Natural killer cell (primary cell): ENCODE measurements at regions not wholly inside any gene's neighbourhood (a gene's known extent, or its start where the extent isn't known, plus 50 kb on each side); places are given as distances from the start of the nearest gene placed in this dataset.

Experiments used
- ATAC-seq, 3 donors: fragments of 150-1000 bp in 2 of 3; fragments of 200-7000 bp in 1 of 3; cut with Tn5 transposase; 1 replicate in 1 of 3; 2 replicates in 2 of 3; pipeline ENCODE4 v1.10.0; 2021; ENCODE audit warnings: mild to moderate bottlenecking in 2 of 3, moderate library complexity in 2 of 3
- DNase-seq, 2 donors: peaks; one replicate each; pipeline versions ENCODE4 v3.0.0 to v3.0.0-alpha.2; 2013 to 2021; ENCODE audit warnings: mixed read lengths in 1 of 2
- H3K27ac ChIP-seq: one replicate; pipeline ENCODE4 v1.5.1; 2013; ENCODE audit warnings: mild to moderate bottlenecking, low read length
- H3K27me3 ChIP-seq: one replicate; pipeline ENCODE4 v1.6.1; 2013; ENCODE audit warnings: low read length; ENCODE audit not compliant: control insufficient read depth, insufficient read depth
- H3K36me3 ChIP-seq: one replicate; pipeline ENCODE4 v1.6.1; 2013; ENCODE audit warnings: low read length; ENCODE audit not compliant: control insufficient read depth, insufficient read depth
- H3K4me1 ChIP-seq: one replicate; pipeline ENCODE4 v1.6.1; 2013; ENCODE audit warnings: low read length; ENCODE audit not compliant: control insufficient read depth, insufficient read depth
- H3K4me3 ChIP-seq: one replicate; pipeline ENCODE4 v1.5.1; 2013; ENCODE audit warnings: low read length
- H3K9me3 ChIP-seq: one replicate; pipeline ENCODE4 v1.6.1; 2013; ENCODE audit warnings: low read length; ENCODE audit not compliant: control insufficient read depth, insufficient read depth
- H3K27ac Mint-ChIP-seq, 2 donors: one replicate each; pipeline ENCODE4 v1.8.0; 2022; ENCODE audit warnings: mild to moderate bottlenecking in 2 of 2, mixed read lengths in 2 of 2, moderate library complexity in 1 of 2
- H3K27me3 Mint-ChIP-seq, 2 donors: one replicate each; pipeline ENCODE4 v1.8.0; 2022; ENCODE audit warnings: low read depth in 2 of 2, mixed read lengths in 2 of 2
- H3K36me3 Mint-ChIP-seq: one replicate; pipeline ENCODE4 v1.8.0; 2022; ENCODE audit warnings: mixed read lengths
- H3K4me1 Mint-ChIP-seq, 2 donors: one replicate each; pipeline ENCODE4 v1.8.0; 2022; ENCODE audit warnings: mixed read lengths in 2 of 2
- H3K4me3 Mint-ChIP-seq: one replicate; pipeline ENCODE4 v1.8.0; 2022; ENCODE audit warnings: mild to moderate bottlenecking, moderate library complexity, mixed read lengths
- H3K9me3 Mint-ChIP-seq, 2 donors: one replicate each; pipeline ENCODE4 v1.8.0; 2022; ENCODE audit warnings: mixed read lengths in 2 of 2
- CTCF ChIP-seq: fragments of 200-600 bp; IDR thresholded peaks from one replicate; pipeline ENCODE4 v1.8.0; 2022; ENCODE audit warnings: antibody characterized with exemption
- WGBS: methylation state at CpG from one replicate; pipeline ENCODE4 v1.1.7; 2013; ENCODE audit warnings: missing lambda C conversion rate; ENCODE audit not compliant: insufficient coverage; 5-methylcytosine and 5-hydroxymethylcytosine counted together
- intact Hi-C: fragments of 100-400 bp; cut with micrococcal nuclease; formaldehyde crosslinking; loops from one replicate; pipeline ENCODE4 v1.14.2; 2022

- no peaks in the 10 kb centered on the region for H3K27me3 ChIP-seq
- TF ChIP-seq CTCF, result no peak
- H3K27me3 Mint-ChIP-seq, result no peaks in the 10 kb centered on the region
- peaks cover 12 to 14% of the 10 kb centered on the region in 2 donors for H3K9me3 Mint-ChIP-seq
- no peak overlapping the region for H3K27ac Mint-ChIP-seq
- intact Hi-C loops, result no loop called here
- H3K4me1 Mint-ChIP-seq, result no peaks in the 10 kb centered on the region
- DNase-seq, result no peak
- no peak overlapping the region for H3K4me3 Mint-ChIP-seq
- WGBS, result 70% methylated on average over 5 of the region's 5 CpGs
- no peaks in the 10 kb centered on the region for H3K4me1 ChIP-seq
- H3K4me3 ChIP-seq, result no peak overlapping the region
- no peaks in the 10 kb centered on the region for H3K9me3 ChIP-seq
- H3K36me3 ChIP-seq, result no peaks in the 10 kb centered on the region
- no peaks in the 10 kb centered on the region for H3K36me3 Mint-ChIP-seq
- no peak overlapping the region for H3K27ac ChIP-seq
- ATAC-seq, result no peak
Observed at GRCh38 chr2:226358688-226359087, 440.9 kb downstream of the IRS1 start.

- 90% methylated on average over 5 of the region's 5 CpGs for WGBS
- no peak overlapping the region for H3K27ac ChIP-seq
- no peak for ATAC-seq
- DNase-seq, result no peak
- Mint-ChIP-seq H3K4me3 (no peak overlapping the region), H3K4me1 (no peaks in the 10 kb centered on the region), H3K27ac (no peak overlapping the region), H3K27me3 (no peaks in the 10 kb centered on the region), H3K36me3 (no peaks in the 10 kb centered on the region), H3K9me3 (peaks cover 9 to 10% of the 10 kb centered on the region in 2 donors)
- no peaks in the 10 kb centered on the region for H3K36me3 ChIP-seq
- no peaks in the 10 kb centered on the region for H3K9me3 ChIP-seq
- no peak for TF ChIP-seq CTCF
- no peaks in the 10 kb centered on the region for H3K27me3 ChIP-seq
- no peak overlapping the region for H3K4me3 ChIP-seq
- H3K4me1 ChIP-seq, result no peaks in the 10 kb centered on the region
- intact Hi-C loops, result no loop called here
Observed at GRCh38 chr2:226357816-226358215, 441.8 kb downstream of the IRS1 start.

- H3K27ac Mint-ChIP-seq, result no peak overlapping the region
- no peak overlapping the region for H3K27ac ChIP-seq
- H3K9me3 Mint-ChIP-seq, result peaks cover 5 to 6% of the 10 kb centered on the region in 2 donors
- ATAC-seq, result no peak
- H3K9me3 ChIP-seq, result no peaks in the 10 kb centered on the region
- H3K27me3 Mint-ChIP-seq, result no peaks in the 10 kb centered on the region
- H3K4me3 ChIP-seq, result no peak overlapping the region
- H3K4me3 Mint-ChIP-seq, result no peak overlapping the region
- DNase-seq, result no peak
- H3K27me3 ChIP-seq, result no peaks in the 10 kb centered on the region
- no peaks in the 10 kb centered on the region for H3K36me3 Mint-ChIP-seq
- TF ChIP-seq CTCF, result no peak
- H3K4me1 ChIP-seq, result no peaks in the 10 kb centered on the region
- intact Hi-C loops, result no loop called here
- no peaks in the 10 kb centered on the region for H3K4me1 Mint-ChIP-seq
- H3K36me3 ChIP-seq, result no peaks in the 10 kb centered on the region
Observed at GRCh38 chr2:226355600-226355999, 444.0 kb downstream of the IRS1 start.

- Histone ChIP-seq H3K36me3 (no peaks in the 10 kb centered on the region), H3K9me3 (no peaks in the 10 kb centered on the region), H3K27me3 (no peaks in the 10 kb centered on the region), H3K4me1 (no peaks in the 10 kb centered on the region), H3K4me3 (no peak overlapping the region), H3K27ac (no peak overlapping the region)
- no peak for ATAC-seq
- Mint-ChIP-seq H3K27ac (no peak overlapping the region), H3K4me3 (no peak overlapping the region), H3K36me3 (no peaks in the 10 kb centered on the region), H3K9me3 (peaks cover 5 to 6% of the 10 kb centered on the region in 2 donors), H3K27me3 (no peaks in the 10 kb centered on the region), H3K4me1 (no peaks in the 10 kb centered on the region)
- no peak for DNase-seq
- intact Hi-C loops, result no loop called here
- TF ChIP-seq CTCF, result no peak
Observed at GRCh38 chr2:226354434-226354833, 445.2 kb downstream of the IRS1 start.
